Dedifferentiated amniotic fluid mesenchymal stem cell (primary cell): ENCODE measurements at regions not wholly inside any gene's neighbourhood (a gene's known extent, or its start where the extent isn't known, plus 50 kb on each side); places are given as distances from the start of the nearest gene placed in this dataset.

Experiments used
- DNase-seq: peaks from one replicate; pipeline ENCODE4 v3.0.0-alpha.2; 2016; ENCODE audit errors: extremely low spot score

- no peak for DNase-seq
Observed at GRCh38 chr6:140909156-140909555, 1223.6 kb upstream of the GJE1 start.

GRCh38 chr6:140908505-140908904 is 1224.2 kb upstream of the GJE1 start:
- DNase-seq, result no peak

- no peak for DNase-seq
Observed at GRCh38 chr6:140907235-140907634, 1225.5 kb upstream of the GJE1 start.

- DNase-seq, result no peak
Observed at GRCh38 chr6:140905724-140906123, 1227.0 kb upstream of the GJE1 start.

- DNase-seq, result no peak
Observed at GRCh38 chr6:140905050-140905449, 1227.7 kb upstream of the GJE1 start.

- DNase-seq, result no peak
Observed at GRCh38 chr6:140897804-140898573, 1234.7 kb upstream of the GJE1 start.

GRCh38 chr6:140897349-140897748 is 1235.4 kb upstream of the GJE1 start:
- DNase-seq, result no peak

- no peak for DNase-seq
Observed at GRCh38 chr6:140893432-140893831, 1239.3 kb upstream of the GJE1 start.

GRCh38 chr6:140879946-140880345 is 1252.8 kb upstream of the GJE1 start:
- no peak for DNase-seq

GRCh38 chr6:140874066-140874465 is 1258.7 kb upstream of the GJE1 start:
- DNase-seq, result no peak

- no peak for DNase-seq
Observed at GRCh38 chr6:140872885-140873284, 1259.8 kb upstream of the GJE1 start.

GRCh38 chr6:140871911-140872310 is 1260.8 kb upstream of the GJE1 start:
- no peak for DNase-seq

GRCh38 chr6:140867336-140867735 is 1265.4 kb upstream of the GJE1 start:
- no peak for DNase-seq

- no peak for DNase-seq
Observed at GRCh38 chr6:140858381-140858971, 1274.2 kb upstream of the GJE1 start.

- DNase-seq, result peak; percentile 90
Observed at GRCh38 chr6:140857739-140858380, 1274.9 kb upstream of the GJE1 start.

GRCh38 chr6:140855520-140855919 is 1277.2 kb upstream of the GJE1 start:
- DNase-seq, result no peak

- DNase-seq, result no peak
Observed at GRCh38 chr6:140854318-140854717, 1278.4 kb upstream of the GJE1 start.

GRCh38 chr6:140850438-140850837 is 1282.3 kb upstream of the GJE1 start:
- no peak for DNase-seq

- DNase-seq, result no peak
Observed at GRCh38 chr6:140849456-140849855, 1283.3 kb upstream of the GJE1 start.

GRCh38 chr6:140847262-140847645 is 1285.5 kb upstream of the GJE1 start:
- no peak for DNase-seq

- peak; percentile 31 for DNase-seq
Observed at GRCh38 chr6:140846503-140847261, 1286.0 kb upstream of the GJE1 start.

GRCh38 chr6:140845701-140846100 is 1287.0 kb upstream of the GJE1 start:
- no peak for DNase-seq
